ENCODE measurements at regions not wholly inside any gene's neighbourhood (a gene's known extent, or its start where the extent isn't known, plus 50 kb on each side); places are given as distances from the start of the nearest gene placed in this dataset.

DNA sequence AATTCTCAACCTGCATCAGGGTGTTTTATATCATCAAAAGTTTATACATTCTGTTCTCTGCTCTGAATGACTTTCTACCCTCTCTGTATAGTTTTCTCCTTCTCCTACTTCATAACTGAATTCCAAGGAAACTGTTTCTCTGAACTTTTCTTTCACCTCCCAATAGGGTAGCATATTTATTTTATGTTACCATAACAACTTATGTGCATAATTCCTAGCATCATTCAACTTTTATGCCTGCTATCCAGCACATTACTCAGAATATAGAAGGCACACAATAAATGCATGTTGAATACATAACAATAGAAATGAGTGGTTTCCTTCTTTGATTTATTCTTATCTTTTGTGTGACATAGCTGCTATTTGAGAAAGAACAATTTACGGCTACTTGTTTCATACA is 2385.0 kb downstream of the PCDH9 start:
- Histone ChIP-seq H2AFZ (ENCODE audit: control insufficient read depth, low read depth, low read length) (no peak overlapping the region), H3K36me3 (ENCODE audit: control insufficient read depth in 2 of 2, insufficient read depth in 2 of 2, low read length in 1 of 2) (no peaks in the 10 kb centered on the region), H3K9ac (ENCODE audit: control insufficient read depth, insufficient read depth, low read length) (no peak overlapping the region), H3K4me1 (ENCODE audit: control insufficient read depth, insufficient read depth, low read length) (no peaks in the 10 kb centered on the region), H3K79me2 (ENCODE audit: control insufficient read depth, insufficient read depth, low read length) (no peaks in the 10 kb centered on the region), H3K4me2 (ENCODE audit: control insufficient read depth, insufficient read depth) (no peak overlapping the region), H4K20me1 (ENCODE audit: control insufficient read depth, insufficient read depth) (no peaks in the 10 kb centered on the region), H3K4me3 (no peak overlapping the region), H3K27ac (ENCODE audit: control insufficient read depth, insufficient read depth) (no peak overlapping the region), H3K9me3 (replicated peaks; ENCODE audit: control insufficient read depth, insufficient read depth, low read length) (no peaks in the 10 kb centered on the region), H3K27me3 (replicated peaks in 1 of 2; ENCODE audit: control insufficient read depth in 2 of 2, insufficient read depth in 2 of 2, low read length in 1 of 2) (no peaks in the 10 kb centered on the region)
- intact Hi-C loops (cut with micrococcal nuclease; ENCODE audit: unreplicated experiment) (no loop called here), in situ Hi-C loops (cut with MboI) (no loop called here)
- no peak for DNase-seq (ENCODE audit: low read depth, low spot score)
- ChIA-PET CTCF (interaction anchor here (0.6 kb wide), 1 partner anchor 66 kb away, joined by 3 read pairs; no protein-coding TSS in a partner anchor), POLR2A (no interaction called here), SMC1A (ENCODE audit: uncharacterized antibody, unreplicated experiment) (no interaction called here), RAD21 (ENCODE audit: unreplicated experiment) (no interaction called here)
- no peak for ATAC-seq
- BruUV-seq (replicated peaks) = no TSS peak
- 93% methylated on average over 1 of the region's 1 CpG for WGBS (ENCODE audit: insufficient coverage, insufficient replicate concordance, low lambda C conversion rate, missing lambda C conversion rate)
- no peak for FAIRE-seq
- TF ChIP-seq HCFC1 (IDR thresholded peaks at IDR 0.05; ENCODE audit: low read length) = no peak
- no peak for TF ChIP-seq ETV6 (conservative IDR thresholded peaks at IDR 0.05 in 1 of 2, IDR thresholded peaks at IDR 0.05 in 1 of 2; ENCODE audit: borderline replicate concordance in 1 of 2, low read depth in 1 of 2)
- no peak for TF ChIP-seq KLF5 (IDR thresholded peaks at IDR 0.05; ENCODE audit: partially characterized antibody)
- TF ChIP-seq RFX5 (IDR thresholded peaks at IDR 0.05; ENCODE audit: low read depth, low read length) = no peak
- no peak for TF ChIP-seq IRF4 (IDR thresholded peaks at IDR 0.05; ENCODE audit: low read depth, low read length)
- TF ChIP-seq NRF1 (conservative IDR thresholded peaks at IDR 0.05; ENCODE audit: low read depth, low read length) = no peak
- TF ChIP-seq, protein P1, sequence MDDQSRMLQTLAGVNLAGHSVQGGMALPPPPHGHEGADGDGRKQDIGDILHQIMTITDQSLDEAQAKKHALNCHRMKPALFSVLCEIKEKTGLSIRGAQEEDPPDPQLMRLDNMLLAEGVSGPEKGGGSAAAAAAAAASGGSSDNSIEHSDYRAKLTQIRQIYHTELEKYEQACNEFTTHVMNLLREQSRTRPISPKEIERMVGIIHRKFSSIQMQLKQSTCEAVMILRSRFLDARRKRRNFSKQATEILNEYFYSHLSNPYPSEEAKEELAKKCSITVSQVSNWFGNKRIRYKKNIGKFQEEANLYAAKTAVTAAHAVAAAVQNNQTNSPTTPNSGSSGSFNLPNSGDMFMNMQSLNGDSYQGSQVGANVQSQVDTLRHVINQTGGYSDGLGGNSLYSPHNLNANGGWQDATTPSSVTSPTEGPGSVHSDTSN (IDR thresholded peaks at IDR 0.05; ENCODE audit: insufficient replicate concordance, low read depth, low read length) = no peak
